GM12878 (cell line): ENCODE measurements at regions not wholly inside any gene's neighbourhood (a gene's known extent, or its start where the extent isn't known, plus 50 kb on each side); places are given as distances from the start of the nearest gene placed in this dataset.

Experiments
- ATAC-seq: fragments of 200-7000 bp; cut with Tn5 transposase; 3 replicates; pipeline ENCODE4 v1.9.1; 2020; ENCODE audit warnings: mild to moderate bottlenecking, moderate library complexity
- BruUV-seq: library from RNA; stranded (reverse); fragments of 400-500 nt; replicated peaks from 2 replicates; lab custom pipeline; 2021; lab: Mats Ljungman, UMichigan
- CTCF ChIA-PET: fragments of 300-600 bp; sonication (Branson Sonifier 250); formaldehyde crosslinking; extraction: SDS; loops from one replicate; lab custom pipeline; 2021; ENCODE audit warnings: inconsistent platforms; lab: Yijun Ruan, JAX
- POLR2A ChIA-PET: fragments of 350-600 bp; formaldehyde crosslinking; extraction: SDS; loops from one replicate; lab custom pipeline; 2021; ENCODE audit warnings: inconsistent platforms; lab: Charles Lee
- RAD21 ChIA-PET: fragments of 300-600 bp; sonication (Branson Sonifier 250); formaldehyde crosslinking; loops from one replicate; lab custom pipeline; 2023; ENCODE audit warnings: antibody characterized with exemption; ENCODE audit not compliant: unreplicated experiment; lab: Charles Lee
- SMC1A ChIA-PET: fragments of 300-600 bp; sonication (Branson Sonifier 250); formaldehyde crosslinking; loops from one replicate; lab custom pipeline; 2023; ENCODE audit not compliant: unreplicated experiment, uncharacterized antibody; lab: Charles Lee
- DNase-seq: peaks from one replicate; pipeline ENCODE4 v3.0.0-alpha.2; 2011; ENCODE audit warnings: low read depth, low spot score
- FAIRE-seq: peaks from 3 replicates; lab custom pipeline; 2011; peaks lifted over from hg19 to GRCh38; lab: Jason Lieb, UNC
- H2AFZ ChIP-seq: 2 replicates; pipeline ENCODE4 v1.6.0; 2011; ENCODE audit warnings: low read depth, low read length, control low read depth; ENCODE audit not compliant: control insufficient read depth
- H3K27ac ChIP-seq: 2 replicates; pipeline ENCODE4 v1.5.1; 2011; ENCODE audit warnings: control low read depth; ENCODE audit not compliant: control insufficient read depth, insufficient read depth
- H3K27me3 ChIP-seq, 2 experiments: replicated peaks in 1 of 2; 2 replicates each; pipeline versions ENCODE4 v1.6.0 to v1.6.1; 2011; ENCODE audit warnings: low read length in 1 of 2; ENCODE audit not compliant: control insufficient read depth in 2 of 2, insufficient read depth in 2 of 2
- H3K36me3 ChIP-seq, 2 experiments: 2 replicates each; pipeline ENCODE4 v1.5.1; 2011; ENCODE audit warnings: low read length in 1 of 2; ENCODE audit not compliant: control insufficient read depth in 2 of 2, insufficient read depth in 2 of 2
- H3K4me1 ChIP-seq: 2 replicates; pipeline ENCODE4 v1.6.1; 2011; ENCODE audit warnings: mild to moderate bottlenecking, low read length, moderate library complexity, mixed read lengths; ENCODE audit not compliant: control insufficient read depth, insufficient read depth
- H3K4me2 ChIP-seq: 2 replicates; pipeline ENCODE4 v1.6.0; 2011; ENCODE audit warnings: control low read depth; ENCODE audit not compliant: control insufficient read depth, insufficient read depth
- H3K4me3 ChIP-seq: fragments of 200-600 bp; sonication (generic); 2 replicates; pipeline ENCODE4 v1.5.1; 2016
- H3K79me2 ChIP-seq: 2 replicates; pipeline ENCODE4 v1.6.0; 2011; ENCODE audit warnings: low read length; ENCODE audit not compliant: control insufficient read depth, insufficient read depth
- H3K9ac ChIP-seq: 2 replicates; pipeline ENCODE4 v1.8.0; 2011; ENCODE audit warnings: low read length, control low read depth, mixed read lengths; ENCODE audit not compliant: control insufficient read depth, insufficient read depth
- H3K9me3 ChIP-seq: replicated peaks from 3 replicates; pipeline ENCODE4 v1.5.1; 2011; ENCODE audit warnings: mild to moderate bottlenecking, low read length; ENCODE audit not compliant: control insufficient read depth, insufficient read depth
- H4K20me1 ChIP-seq: 2 replicates; pipeline ENCODE4 v1.6.0; 2011; ENCODE audit not compliant: control insufficient read depth, insufficient read depth
- ASH2L ChIP-seq: fragments of 300-600, 200-600 bp; sonication (generic); IDR thresholded peaks from 2 replicates; pipeline ENCODE4 v1.6.1; 2017; ENCODE audit warnings: low read depth, mild to moderate bottlenecking, borderline replicate concordance
- BRCA1 ChIP-seq: IDR thresholded peaks from 2 replicates; pipeline ENCODE4 v1.6.1; 2011; ENCODE audit warnings: low read depth, low read length, improper control_type of control experiment
- CUX1 ChIP-seq: IDR thresholded peaks from 2 replicates; pipeline ENCODE4 v1.6.1; 2012; ENCODE audit warnings: improper control_type of control experiment, low read depth, low read length; ENCODE audit not compliant: insufficient replicate concordance
- ELK1 ChIP-seq: IDR thresholded peaks from 2 replicates; pipeline ENCODE4 v1.6.1; 2012; ENCODE audit warnings: low read depth, low read length, improper control_type of control experiment
- EP300 ChIP-seq, 2 experiments: fragments of 150-350 bp in 1 of 2; IDR thresholded peaks; 2 replicates each; pipeline ENCODE4 v1.6.1; 2011 to 2012; ENCODE audit warnings: low read depth in 2 of 2, low read length in 2 of 2, borderline replicate concordance in 1 of 2, improper control_type of control experiment in 1 of 2, inconsistent platforms in 1 of 2; ENCODE audit not compliant: control insufficient read depth in 1 of 2
- ESRRA ChIP-seq: IDR thresholded peaks from 2 replicates; pipeline ENCODE4 v1.6.1; 2012; ENCODE audit warnings: mild to moderate bottlenecking, low read length, improper control_type of control experiment
- GATAD2B ChIP-seq: fragments of 450-650 bp; conservative IDR thresholded peaks from 2 replicates; pipeline ENCODE4 v1.6.1; 2017; ENCODE audit warnings: low read depth, mild to moderate bottlenecking, moderate library complexity
- JUNB ChIP-seq: IDR thresholded peaks from 2 replicates; pipeline ENCODE4 v1.6.1; 2016; ENCODE audit warnings: antibody characterized with exemption, mild to moderate bottlenecking
- NFIC ChIP-seq: IDR thresholded peaks from 2 replicates; pipeline ENCODE4 v1.6.1; 2012; ENCODE audit warnings: low read depth, mild to moderate bottlenecking, inconsistent platforms, low read length, moderate library complexity
- NFXL1 ChIP-seq: fragments of 450-650 bp; IDR thresholded peaks from 2 replicates; pipeline ENCODE4 v1.6.1; 2017; ENCODE audit warnings: antibody characterized with exemption, mild to moderate bottlenecking, borderline replicate concordance
- PKNOX1 ChIP-seq: fragments of 450-650 bp; IDR thresholded peaks from 2 replicates; pipeline ENCODE4 v1.6.1; 2016; ENCODE audit warnings: mild to moderate bottlenecking
- SPI1 ChIP-seq: IDR thresholded peaks from 2 replicates; pipeline ENCODE4 v1.6.1; 2011; ENCODE audit warnings: low read depth, mild to moderate bottlenecking, low read length, moderate library complexity, borderline replicate concordance; ENCODE audit not compliant: insufficient read depth
- SREBF1 ChIP-seq: IDR thresholded peaks from 2 replicates; pipeline ENCODE4 v1.6.1; 2012; ENCODE audit warnings: mild to moderate bottlenecking, low read length
- SREBF2 ChIP-seq: IDR thresholded peaks from 2 replicates; pipeline ENCODE4 v1.6.1; 2012; ENCODE audit warnings: mild to moderate bottlenecking, low read length
- SUPT20H ChIP-seq: IDR thresholded peaks from 2 replicates; pipeline ENCODE4 v1.6.1; 2011; ENCODE audit warnings: low read depth, mild to moderate bottlenecking, low read length, moderate library complexity, borderline replicate concordance; ENCODE audit not compliant: control insufficient read depth
- TAF1 ChIP-seq: IDR thresholded peaks from 2 replicates; pipeline ENCODE4 v1.6.1; 2011; ENCODE audit warnings: mild to moderate bottlenecking, low read depth, low read length, borderline replicate concordance
- USF1 ChIP-seq: IDR thresholded peaks from 2 replicates; pipeline ENCODE4 v1.6.1; 2011; ENCODE audit warnings: borderline replicate concordance, low read depth, mild to moderate bottlenecking, moderate library complexity, mixed read lengths, low read length; ENCODE audit not compliant: insufficient read depth; ENCODE audit errors: extremely low read length
- WGBS: methylation state at CpG from one replicate; pipeline ENCODE4 v1.1.6; 2016; ENCODE audit warnings: low lambda C conversion rate; ENCODE audit not compliant: insufficient replicate concordance, insufficient coverage; ENCODE audit errors: missing lambda C conversion rate; 5-methylcytosine and 5-hydroxymethylcytosine counted together
- in situ Hi-C: fragments of 300-500 bp; cut with MboI; formaldehyde crosslinking; loops from 9 replicates; pipeline ENCODE4 v1.14.3; 2018; ENCODE audit warnings: mixed read lengths
- intact Hi-C: fragments of 100-400 bp; cut with micrococcal nuclease; formaldehyde crosslinking; loops from one replicate; pipeline ENCODE4 v1.14.2; 2022; ENCODE audit not compliant: unreplicated experiment

GRCh38 chr10:1860351-1860750, 123.0 kb upstream of the ADARB2 start:
- Histone ChIP-seq H3K27me3 (no peaks in the 10 kb centered on the region; a peak in 1 of 4 replicates), H3K79me2 (no peaks in the 10 kb centered on the region), H3K27ac (no peak overlapping the region), H3K9ac (no peak overlapping the region), H4K20me1 (no peaks in the 10 kb centered on the region), H3K4me1 (no peaks in the 10 kb centered on the region), H3K9me3 (no peaks in the 10 kb centered on the region), H3K4me2 (no peak overlapping the region), H2AFZ (no peak overlapping the region), H3K4me3 (no peak overlapping the region), H3K36me3 (no peaks in the 10 kb centered on the region)
- SMC1A ChIA-PET = interaction anchor here (1.2 to 2.0 kb wide), 2 partner anchors 13 to 21 kb away, joined by 3 to 4 read pairs; no protein-coding TSS in a partner anchor
- in situ Hi-C loops (no loop called here), intact Hi-C loops (no loop called here)
- DNase-seq = no peak
- CTCF ChIA-PET = no interaction called here
- WGBS = 26% methylated on average over 5 of the region's 5 CpGs
- no peak for FAIRE-seq
- no peak for ATAC-seq
- RAD21 ChIA-PET = no interaction called here
- POLR2A ChIA-PET = no interaction called here
- no TSS peak for BruUV-seq
- no peak for TF ChIP-seq EP300 (IDR thresholded peaks at IDR 0.05; ENCODE audit: borderline replicate concordance in 1 of 2, control insufficient read depth in 1 of 2, low read depth in 2 of 2, low read length in 2 of 2)
- no peak for TF ChIP-seq SUPT20H
- TF ChIP-seq TAF1 = no peak
- no peak for TF ChIP-seq SPI1
- TF ChIP-seq USF1 = no peak
- TF ChIP-seq BRCA1 = no peak
- TF ChIP-seq GATAD2B = no peak
- no peak for TF ChIP-seq ELK1
- TF ChIP-seq SREBF2 = no peak
- TF ChIP-seq ESRRA = no peak
- TF ChIP-seq ASH2L = no peak
- TF ChIP-seq PKNOX1 = no peak
- TF ChIP-seq JUNB = no peak
- no peak for TF ChIP-seq NFIC
- no peak for TF ChIP-seq CUX1
- TF ChIP-seq SREBF1 = no peak
- no peak for TF ChIP-seq NFXL1
